Non-pigmented ciliary epithelial cell (primary cell): ENCODE measurements at regions not wholly inside any gene's neighbourhood (a gene's known extent, or its start where the extent isn't known, plus 50 kb on each side); places are given as distances from the start of the nearest gene placed in this dataset.

Experiments
- DNase-seq: peaks from one replicate; pipeline ENCODE4 v3.0.0-alpha.2; 2010; ENCODE audit warnings: low read depth

- no peak for DNase-seq
These were observed 1462.1 kb upstream of the CDH9 start for GRCh38 chr5:28500511-28500910.

DNA sequence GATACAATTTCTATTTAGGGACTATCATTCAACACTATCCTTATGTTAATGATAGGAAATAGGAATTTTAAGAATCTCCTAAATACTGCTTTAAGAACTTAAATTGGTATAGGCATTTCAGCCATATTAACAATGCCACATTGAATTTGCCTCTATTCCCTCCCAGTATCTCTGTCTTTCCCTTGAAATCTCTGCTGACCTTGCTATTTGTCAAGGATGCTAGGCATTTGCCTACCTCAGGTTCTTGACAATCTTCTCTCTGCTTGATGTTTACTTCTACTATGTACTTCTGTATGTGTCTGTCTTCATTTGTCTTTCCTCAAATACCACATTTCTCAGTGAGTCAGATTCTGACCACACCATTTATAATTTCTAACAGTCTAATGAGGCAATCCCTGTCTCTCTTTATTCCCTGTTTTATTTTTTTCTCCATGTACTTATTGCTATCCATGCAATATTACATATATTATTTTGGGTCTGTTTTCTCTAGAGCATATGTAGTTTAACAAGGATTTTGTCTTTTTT, 1461.4 kb upstream of the CDH9 start:
- DNase-seq = no peak

- no peak for DNase-seq
These were observed 1457.5 kb upstream of the CDH9 start for GRCh38 chr5:28495876-28496275.

DNA sequence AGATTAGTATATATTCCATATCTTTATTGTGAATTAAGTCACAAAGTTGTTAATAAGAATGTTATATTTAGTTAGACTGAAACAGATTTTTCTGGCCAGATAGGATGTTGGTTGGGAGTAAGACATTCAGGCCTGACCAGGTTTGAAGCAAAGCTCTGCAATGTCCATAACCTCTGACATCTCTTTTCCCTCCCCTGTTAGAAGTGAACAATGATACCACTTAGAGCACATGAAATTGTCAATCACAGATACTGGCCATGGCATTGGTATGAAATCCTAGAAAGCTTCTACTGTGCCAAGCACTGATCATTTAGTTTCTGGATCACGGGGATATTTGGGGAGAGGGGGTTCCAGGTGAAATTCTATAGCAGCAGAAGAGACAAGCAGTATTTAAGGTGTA, 1455.1 kb upstream of the CDH9 start:
- no peak for DNase-seq

- DNase-seq = no peak
These were observed 1450.4 kb upstream of the CDH9 start for GRCh38 chr5:28488752-28489151.

DNA sequence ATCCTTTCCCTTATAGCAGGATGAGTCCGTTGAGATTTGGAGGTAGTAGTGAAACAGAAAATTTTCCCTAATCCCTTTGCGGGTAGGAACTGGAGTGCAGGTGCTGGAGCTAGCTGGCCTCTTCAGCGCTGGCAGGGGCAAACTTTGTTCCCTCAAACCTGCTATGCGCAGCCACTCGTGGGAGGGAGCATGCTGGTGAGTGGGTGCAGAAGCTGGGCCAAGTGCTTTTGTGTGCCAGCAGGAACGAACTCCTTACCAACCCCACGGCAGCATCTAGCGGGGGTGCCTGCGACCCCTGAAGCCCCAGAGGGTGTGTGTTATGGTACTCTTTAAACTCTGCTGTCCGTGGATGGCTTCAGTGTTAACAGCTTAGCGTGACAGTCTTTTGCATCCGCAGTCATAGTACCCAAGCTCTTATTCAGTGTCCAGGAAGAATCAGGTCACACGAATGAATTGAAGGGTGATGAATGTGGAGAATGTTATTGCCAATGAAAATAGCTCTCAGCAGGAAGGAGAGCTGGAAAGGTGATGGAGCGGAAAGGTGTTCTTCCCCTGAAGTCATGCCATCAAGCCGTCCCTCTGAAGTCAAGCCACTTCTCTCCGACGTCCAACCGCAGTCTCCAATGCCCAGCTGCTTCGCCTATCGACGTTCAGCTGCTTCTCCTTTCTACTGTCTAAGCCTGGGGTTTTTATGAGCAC, 1445.1 kb upstream of the CDH9 start:
- no peak for DNase-seq

- peak; percentile 8 for DNase-seq
These were observed 1435.2 kb upstream of the CDH9 start for GRCh38 chr5:28473531-28474107.

DNA sequence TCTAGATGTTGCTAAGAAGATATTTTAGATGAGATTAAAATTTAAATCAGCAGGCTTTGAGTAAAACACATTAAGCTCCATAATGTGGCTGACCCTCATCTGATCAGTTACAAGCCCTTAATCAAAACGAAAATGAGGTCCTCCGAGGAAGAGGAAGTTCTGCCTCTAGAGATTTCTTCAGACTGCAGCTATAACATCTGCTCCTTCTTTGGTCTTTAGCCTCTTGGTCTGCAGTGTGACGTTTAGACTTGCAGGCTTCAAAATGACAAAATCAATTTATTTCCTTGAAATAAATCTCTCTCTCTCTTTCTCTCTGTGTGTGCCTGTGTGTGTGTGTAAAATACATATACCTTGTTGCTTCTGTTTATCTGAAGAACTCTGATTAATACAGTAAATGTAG, 1429.8 kb upstream of the CDH9 start:
- DNase-seq = no peak

DNA sequence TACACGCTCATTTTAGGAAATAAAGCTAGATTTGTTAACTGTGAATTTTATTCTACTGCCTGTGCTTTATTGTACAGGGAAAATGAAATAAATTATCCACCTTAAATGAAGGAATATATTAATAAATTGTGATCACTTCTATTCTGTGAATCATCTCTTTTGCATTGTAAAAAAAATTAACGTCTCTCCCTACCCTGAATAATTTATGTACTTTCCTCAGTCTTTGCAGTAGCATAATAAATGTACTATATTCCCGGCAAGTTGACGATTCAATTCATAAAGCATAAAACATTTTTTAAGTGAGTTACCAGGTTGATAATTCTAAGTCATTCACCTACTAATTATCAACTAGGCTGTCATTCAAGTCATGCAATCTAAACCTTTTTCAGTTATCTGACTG, 1425.3 kb upstream of the CDH9 start:
- DNase-seq = no peak

- no peak for DNase-seq
These were observed 1413.1 kb upstream of the CDH9 start for GRCh38 chr5:28451483-28451882.

- DNase-seq = no peak
These were observed 1412.6 kb upstream of the CDH9 start for GRCh38 chr5:28450997-28451396.

GRCh38 chr5:28448791-28449190, 1410.4 kb upstream of the CDH9 start:
- DNase-seq = no peak

DNA sequence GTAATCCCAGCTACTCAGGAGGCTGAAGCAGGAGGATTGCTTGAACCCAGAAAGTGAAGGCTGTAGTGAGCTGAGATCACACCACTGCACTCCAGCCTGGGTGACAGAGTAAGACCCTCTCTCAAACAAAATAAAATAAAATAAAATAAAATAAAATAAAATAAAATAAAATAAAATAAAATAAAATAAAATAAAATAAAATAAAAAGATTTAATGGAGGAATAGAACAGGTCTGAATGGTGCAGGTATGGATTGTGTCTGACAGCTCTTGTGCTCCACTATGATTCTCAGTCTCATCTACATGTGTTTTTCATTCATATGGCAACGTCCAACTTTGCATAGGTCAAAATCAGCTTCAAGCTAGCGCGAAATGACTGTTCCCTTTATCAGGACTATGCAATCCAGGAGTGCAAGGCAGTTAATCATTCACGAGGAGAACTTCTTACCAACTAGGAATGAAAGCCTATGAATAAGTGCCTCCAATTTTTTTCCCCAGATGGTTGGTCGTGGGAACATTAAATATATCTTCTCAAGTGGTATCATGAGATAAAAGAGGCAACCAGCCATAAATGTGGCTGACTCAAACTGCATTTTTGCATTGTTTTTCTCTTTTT, 1392.3 kb upstream of the CDH9 start:
- no peak for DNase-seq

DNA sequence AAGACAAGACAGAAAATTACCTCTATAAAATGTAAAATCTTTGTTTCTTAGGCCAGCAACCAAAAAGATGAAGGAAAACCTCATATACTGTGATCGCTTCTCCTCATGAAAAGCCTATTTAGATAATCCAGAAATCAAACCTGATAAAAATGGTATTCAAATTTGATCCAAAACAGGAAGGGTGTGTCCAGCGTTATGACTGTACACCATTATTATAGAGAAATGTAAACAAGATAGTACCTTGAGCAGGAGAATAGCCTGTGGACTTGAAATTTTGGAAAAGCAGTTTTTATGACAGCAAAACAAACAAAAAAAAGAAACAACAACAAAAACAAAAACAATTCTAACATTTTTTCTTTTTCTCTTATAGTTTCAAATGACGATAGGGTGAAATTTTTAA, 1382.8 kb upstream of the CDH9 start:
- no peak for DNase-seq

DNA sequence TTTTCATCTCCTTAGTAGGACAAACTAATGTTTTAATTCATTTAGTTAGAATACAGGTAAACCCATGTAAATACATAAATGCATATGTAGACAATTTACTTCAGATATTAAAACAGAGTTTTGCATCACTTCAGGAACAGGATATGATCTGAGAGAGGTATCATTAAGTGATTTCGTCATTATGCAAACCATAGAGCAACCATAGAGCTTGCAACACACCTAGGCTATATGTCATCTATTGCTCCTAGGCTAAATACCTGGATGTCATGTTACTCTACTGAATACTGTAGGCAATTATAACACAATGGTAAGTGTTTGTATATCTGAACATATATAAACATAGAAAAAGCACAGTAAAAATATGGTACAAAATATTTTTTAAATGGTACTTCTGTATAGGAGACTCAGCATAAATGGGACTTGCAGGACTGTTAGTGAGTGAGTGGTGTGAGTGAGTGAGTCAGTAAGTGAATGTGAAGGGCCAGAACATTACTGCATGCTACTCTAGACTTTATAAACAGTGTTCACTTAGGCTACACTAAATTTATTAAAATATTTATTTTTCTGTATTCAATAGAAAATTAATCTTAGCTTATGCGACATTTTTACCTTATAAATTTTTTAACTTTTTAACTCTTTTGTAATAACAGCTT, 1377.5 kb upstream of the CDH9 start:
- DNase-seq = no peak

DNA sequence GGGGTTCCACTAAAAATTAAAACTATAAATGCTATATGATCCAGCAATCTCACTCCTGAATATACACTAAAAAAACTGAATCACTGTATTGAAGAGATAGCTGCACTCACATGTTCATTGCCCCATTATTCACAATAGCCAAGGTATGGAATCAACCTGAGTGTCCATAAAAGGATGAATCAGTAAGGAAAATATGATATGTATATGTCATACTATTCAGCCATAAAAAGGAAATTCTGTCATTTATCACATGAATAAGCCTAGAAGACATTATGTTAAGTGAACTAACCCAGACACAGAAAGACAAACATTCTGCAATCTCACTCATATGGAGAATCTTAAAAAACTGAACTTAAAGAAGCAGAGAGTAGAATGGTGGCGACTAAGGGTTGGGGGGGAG, 1376.2 kb upstream of the CDH9 start:
- no peak for DNase-seq

DNA sequence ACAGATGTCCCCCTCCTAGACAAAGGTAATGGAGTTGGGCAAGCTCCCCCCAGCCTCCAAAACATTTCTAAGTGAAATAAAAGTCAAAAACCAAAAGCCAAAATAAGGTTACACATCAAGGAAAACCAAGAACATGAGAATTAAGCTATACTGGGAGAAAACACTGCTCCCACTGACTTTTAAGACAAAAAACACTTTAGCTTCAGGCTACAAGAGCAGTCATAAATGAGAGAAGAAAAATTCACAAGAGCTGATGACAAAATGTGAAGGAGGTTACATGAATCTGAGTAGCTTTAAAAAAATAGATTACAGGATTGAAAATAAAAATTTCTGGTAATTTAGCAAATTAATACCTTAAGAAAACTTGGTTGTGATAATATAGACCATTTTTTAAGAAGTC, 1370.3 kb upstream of the CDH9 start:
- DNase-seq = no peak

DNA sequence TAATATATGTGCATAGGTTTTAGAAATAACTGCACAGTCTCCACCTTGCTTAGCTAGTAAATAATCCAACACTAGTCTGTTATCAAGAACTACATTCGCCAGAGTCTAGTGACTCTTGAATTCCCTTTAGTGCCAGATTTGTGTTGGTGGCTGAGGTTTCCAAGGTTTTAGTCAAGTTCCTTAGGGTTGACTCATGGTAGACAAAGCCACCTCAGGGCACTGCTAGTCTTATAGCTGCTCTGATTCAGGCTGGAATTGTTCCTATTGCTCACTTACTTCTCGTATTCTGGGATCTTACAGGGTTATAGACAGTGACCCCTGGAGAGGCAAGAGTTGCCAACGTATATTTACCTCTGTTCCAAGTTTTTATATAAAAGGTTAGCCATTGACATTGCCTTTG, 1369.8 kb upstream of the CDH9 start:
- peak; percentile 82 for DNase-seq

- no peak for DNase-seq
These were observed 1366.1 kb upstream of the CDH9 start for GRCh38 chr5:28404363-28405071.

DNA sequence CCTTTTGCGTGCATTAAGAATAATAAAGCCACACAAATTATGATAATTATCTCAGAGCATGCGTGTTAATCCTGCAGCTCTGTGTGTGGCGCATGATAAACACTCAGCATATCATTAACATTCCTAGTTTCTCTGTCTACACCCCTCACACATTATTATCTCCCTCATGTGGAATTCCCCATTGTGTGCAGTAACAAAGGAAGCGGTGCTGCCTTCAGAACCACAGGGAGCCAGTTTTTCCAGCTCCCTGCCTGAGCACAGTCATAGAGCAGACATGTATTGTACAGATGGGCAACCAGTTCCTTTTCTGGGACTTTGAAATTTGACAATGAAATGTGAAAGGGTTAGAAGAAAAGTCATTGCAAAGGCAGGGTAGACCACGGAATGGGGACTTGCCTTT, 1365.5 kb upstream of the CDH9 start:
- peak; percentile 20 for DNase-seq

GRCh38 chr5:28402590-28403301, 1364.4 kb upstream of the CDH9 start:
- no peak for DNase-seq

DNA sequence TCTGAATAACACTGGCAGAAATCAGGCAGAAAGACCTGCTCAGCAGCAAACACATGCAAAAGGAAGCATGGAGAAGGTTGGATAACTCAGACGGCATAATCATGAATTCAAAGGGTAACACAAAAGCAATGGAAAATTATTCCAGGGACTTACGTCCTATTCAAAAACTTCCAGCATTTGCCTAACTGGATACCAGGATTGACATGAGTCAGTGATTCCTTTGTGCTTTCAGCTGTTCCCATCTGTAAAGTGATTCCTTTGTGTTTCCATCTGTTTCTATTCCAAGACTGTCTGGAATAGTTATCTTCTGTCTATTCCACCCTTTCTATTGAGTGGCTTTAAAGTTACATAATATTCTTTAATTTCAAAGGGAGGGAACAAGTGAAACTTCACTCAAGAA, 1361.7 kb upstream of the CDH9 start:
- DNase-seq = no peak
